Skeletal muscle satellite cell (primary cell): ENCODE measurements at regions not wholly inside any gene's neighbourhood (a gene's known extent, or its start where the extent isn't known, plus 50 kb on each side); places are given as distances from the start of the nearest gene placed in this dataset.

Experiments
- H3K27me3 ChIP-seq: 2 replicates; pipeline ENCODE4 v1.7.0; 2013; ENCODE audit warnings: low read length; ENCODE audit not compliant: control insufficient read depth, insufficient read depth
- H3K36me3 ChIP-seq: 2 replicates; pipeline ENCODE4 v1.7.0; 2013; ENCODE audit warnings: mild to moderate bottlenecking, control low read depth, low read length; ENCODE audit not compliant: insufficient read depth
- H3K4me1 ChIP-seq: 2 replicates; pipeline ENCODE4 v1.7.0; 2013; ENCODE audit warnings: low read length; ENCODE audit not compliant: control insufficient read depth, insufficient read depth
- H3K4me2 ChIP-seq: 2 replicates; pipeline ENCODE4 v1.7.0; 2013; ENCODE audit warnings: mild to moderate bottlenecking, low read length
- H3K4me3 ChIP-seq: 2 replicates; pipeline ENCODE4 v1.7.0; 2013; ENCODE audit warnings: low read length
- H3K9ac ChIP-seq: 2 replicates; pipeline ENCODE4 v1.7.0; 2013; ENCODE audit warnings: mild to moderate bottlenecking, low read depth, low read length, moderate library complexity
- H3K9me3 ChIP-seq: replicated peaks from 2 replicates; pipeline ENCODE4 v1.7.0; 2013; ENCODE audit warnings: mild to moderate bottlenecking, control low read depth, low read length

GRCh38 chr5:91707521-91707841 is 324.4 kb upstream of the ARRDC3 start:
- H3K9me3 ChIP-seq = no peaks in the 10 kb centered on the region
- no peaks in the 10 kb centered on the region for H3K4me1 ChIP-seq
- H3K9ac ChIP-seq = no peak overlapping the region
- H3K4me2 ChIP-seq = no peak overlapping the region
- no peaks in the 10 kb centered on the region for H3K27me3 ChIP-seq
- no peaks in the 10 kb centered on the region for H3K36me3 ChIP-seq
- H3K4me3 ChIP-seq = no peak overlapping the region

- Histone ChIP-seq H3K4me2 (no peak overlapping the region), H3K9ac (no peak overlapping the region)
Measured at GRCh38 chr5:91706785-91707520, 323.8 kb upstream of the ARRDC3 start.

GRCh38 chr5:91703128-91703527 is 320.0 kb upstream of the ARRDC3 start:
- H3K4me2 ChIP-seq = no peak overlapping the region
- H3K36me3 ChIP-seq = no peaks in the 10 kb centered on the region
- no peaks in the 10 kb centered on the region for H3K4me1 ChIP-seq
- H3K9me3 ChIP-seq = no peaks in the 10 kb centered on the region
- no peak overlapping the region for H3K9ac ChIP-seq
- no peak overlapping the region for H3K4me3 ChIP-seq
- H3K27me3 ChIP-seq = no peaks in the 10 kb centered on the region

More at GRCh38 chr5:91706785-91707520, 323.8 kb upstream of the ARRDC3 start:
- H3K36me3 ChIP-seq = no peaks in the 10 kb centered on the region
- no peaks in the 10 kb centered on the region for H3K4me1 ChIP-seq
- H3K27me3 ChIP-seq = no peaks in the 10 kb centered on the region
- H3K9me3 ChIP-seq = no peaks in the 10 kb centered on the region
- no peak overlapping the region for H3K4me3 ChIP-seq

- Histone ChIP-seq H3K4me1 (no peaks in the 10 kb centered on the region), H3K9ac (no peak overlapping the region), H3K27me3 (no peaks in the 10 kb centered on the region), H3K36me3 (no peaks in the 10 kb centered on the region), H3K4me2 (no peak overlapping the region), H3K9me3 (no peaks in the 10 kb centered on the region), H3K4me3 (no peak overlapping the region)
Measured at GRCh38 chr5:91699429-91699828, 316.3 kb upstream of the ARRDC3 start.

GRCh38 chr5:91691592-91691991 is 308.5 kb upstream of the ARRDC3 start:
- Histone ChIP-seq H3K9me3 (no peaks in the 10 kb centered on the region), H3K27me3 (no peaks in the 10 kb centered on the region)

GRCh38 chr5:91690921-91691320 is 307.8 kb upstream of the ARRDC3 start:
- Histone ChIP-seq H3K36me3 (no peaks in the 10 kb centered on the region), H3K27me3 (no peaks in the 10 kb centered on the region), H3K4me3 (no peak overlapping the region), H3K4me2 (no peak overlapping the region), H3K9me3 (no peaks in the 10 kb centered on the region), H3K4me1 (no peaks in the 10 kb centered on the region), H3K9ac (no peak overlapping the region)

More at GRCh38 chr5:91691592-91691991, 308.5 kb upstream of the ARRDC3 start:
- Histone ChIP-seq H3K4me1 (no peaks in the 10 kb centered on the region), H3K4me2 (no peak overlapping the region), H3K4me3 (no peak overlapping the region), H3K9ac (no peak overlapping the region), H3K36me3 (no peaks in the 10 kb centered on the region)

GRCh38 chr5:91687430-91687829 is 304.3 kb upstream of the ARRDC3 start:
- no peaks in the 10 kb centered on the region for H3K9me3 ChIP-seq
- H3K36me3 ChIP-seq = no peaks in the 10 kb centered on the region
- no peak overlapping the region for H3K4me2 ChIP-seq
- H3K4me1 ChIP-seq = no peaks in the 10 kb centered on the region
- H3K27me3 ChIP-seq = no peaks in the 10 kb centered on the region
- H3K4me3 ChIP-seq = no peak overlapping the region
- no peak overlapping the region for H3K9ac ChIP-seq

- no peak overlapping the region for H3K4me2 ChIP-seq
- H3K36me3 ChIP-seq = no peaks in the 10 kb centered on the region
- H3K4me3 ChIP-seq = no peak overlapping the region
- H3K27me3 ChIP-seq = no peaks in the 10 kb centered on the region
- no peaks in the 10 kb centered on the region for H3K4me1 ChIP-seq
- H3K9me3 ChIP-seq = no peaks in the 10 kb centered on the region
- no peak overlapping the region for H3K9ac ChIP-seq
Measured at GRCh38 chr5:91684625-91685024, 301.5 kb upstream of the ARRDC3 start.

- H3K4me1 ChIP-seq = no peaks in the 10 kb centered on the region
- no peaks in the 10 kb centered on the region for H3K36me3 ChIP-seq
- H3K4me2 ChIP-seq = no peak overlapping the region
- no peak overlapping the region for H3K4me3 ChIP-seq
- H3K9me3 ChIP-seq = no peaks in the 10 kb centered on the region
- H3K9ac ChIP-seq = no peak overlapping the region
- H3K27me3 ChIP-seq = peaks cover 15% of the 10 kb centered on the region
Measured at GRCh38 chr5:91670563-91670962, 287.4 kb upstream of the ARRDC3 start.

- H3K4me1 ChIP-seq = no peaks in the 10 kb centered on the region
- no peaks in the 10 kb centered on the region for H3K36me3 ChIP-seq
- no peak overlapping the region for H3K9ac ChIP-seq
- no peaks in the 10 kb centered on the region for H3K9me3 ChIP-seq
- peaks cover 15% of the 10 kb centered on the region for H3K27me3 ChIP-seq
- H3K4me2 ChIP-seq = no peak overlapping the region
- H3K4me3 ChIP-seq = no peak overlapping the region
Measured at GRCh38 chr5:91670122-91670521, 287.0 kb upstream of the ARRDC3 start.

- no peaks in the 10 kb centered on the region for H3K9me3 ChIP-seq
- H3K4me3 ChIP-seq = no peak overlapping the region
- no peak overlapping the region for H3K4me2 ChIP-seq
- no peaks in the 10 kb centered on the region for H3K4me1 ChIP-seq
- H3K9ac ChIP-seq = no peak overlapping the region
- H3K36me3 ChIP-seq = no peaks in the 10 kb centered on the region
- peaks cover 12% of the 10 kb centered on the region for H3K27me3 ChIP-seq
Measured at GRCh38 chr5:91668261-91668660, 285.1 kb upstream of the ARRDC3 start.

GRCh38 chr5:91652678-91653077 is 269.6 kb upstream of the ARRDC3 start:
- Histone ChIP-seq H3K4me3 (no peak overlapping the region), H3K9ac (no peak overlapping the region), H3K4me2 (no peak overlapping the region), H3K9me3 (no peaks in the 10 kb centered on the region), H3K27me3 (no peaks in the 10 kb centered on the region), H3K4me1 (no peaks in the 10 kb centered on the region), H3K36me3 (no peaks in the 10 kb centered on the region)
